Sigmoid colon (tissue), 6 donors: ENCODE measurements at regions not wholly inside any gene's neighbourhood (a gene's known extent, or its start where the extent isn't known, plus 50 kb on each side); places are given as distances from the start of the nearest gene placed in this dataset.

Experiments used
- DNase-seq: peaks from one replicate; pipeline ENCODE4 v3.0.0-alpha.2; 2019
- H3K27ac ChIP-seq, 4 donors: fragments of 200-600 bp; sonication (generic); one replicate each; pipeline ENCODE4 v1.5.1; 2016 to 2019; ENCODE audit warnings: mild to moderate bottlenecking in 1 of 4
- H3K27me3 ChIP-seq, 3 donors: fragments of 200-600 bp; sonication (generic); one replicate each; pipeline ENCODE4 v1.5.1; 2019; ENCODE audit warnings: mild to moderate bottlenecking in 1 of 3
- H3K36me3 ChIP-seq, 4 donors: fragments of 200-600 bp; sonication (generic); one replicate each; pipeline ENCODE4 v1.5.1; 2016 to 2019
- H3K4me1 ChIP-seq, 4 donors: fragments of 200-600 bp; sonication (generic); one replicate each; pipeline ENCODE4 v1.5.1; 2017 to 2019
- H3K4me3 ChIP-seq, 4 donors: fragments of 200-600 bp; sonication (generic); one replicate each; pipeline ENCODE4 v1.5.1; 2017 to 2019; ENCODE audit warnings: mild to moderate bottlenecking in 2 of 4, moderate library complexity in 1 of 4
- H3K9me3 ChIP-seq, 4 donors: fragments of 200-600 bp in 3 of 4; sonication (generic) in 3 of 4; one replicate each; pipeline versions ENCODE4 v1.5.1 to v1.6.1; 2013 to 2019
- EP300 ChIP-seq, 4 donors: sonication (generic); formaldehyde crosslinking; IDR thresholded peaks; one replicate each; pipeline ENCODE4 v1.6.1; 2017; ENCODE audit warnings: antibody characterized with exemption in 4 of 4
- POLR2A ChIP-seq, 2 donors: fragments of 450-650 bp; IDR thresholded peaks; one replicate each; pipeline ENCODE4 v1.6.1; 2016; ENCODE audit warnings: antibody characterized with exemption in 2 of 2, mild to moderate bottlenecking in 2 of 2, moderate library complexity in 2 of 2
- POLR2AphosphoS5 ChIP-seq, 4 donors: sonication (generic); formaldehyde crosslinking; IDR thresholded peaks; one replicate each; pipeline ENCODE4 v1.6.1; 2017; ENCODE audit warnings: antibody characterized with exemption in 4 of 4
- WGBS, 2 donors: extraction: QIAGEN DNeasy Blood & Tissue Kit; methylation state at CpG; one replicate each; pipeline ENCODE4 v1.1.7; 2013; 5-methylcytosine and 5-hydroxymethylcytosine counted together
- intact Hi-C: fragments of 100-400 bp; cut with DNase I; formaldehyde crosslinking; loops from one replicate; pipeline ENCODE4 v1.15.1; 2023
- TF ChIP-seq, protein P1 (sequence below), 4 experiments: fragments of 450-650 bp in 3 of 4; fragments of 200-600 bp in 1 of 4; IDR thresholded peaks; one replicate each; pipeline ENCODE4 v1.5.1; 2016 to 2019; ENCODE audit warnings: antibody characterized with exemption in 4 of 4, mild to moderate bottlenecking in 3 of 4, moderate library complexity in 2 of 4
- donor health status: healthy with polysubstance abuse.
- donor health status: healthy.

DNA sequence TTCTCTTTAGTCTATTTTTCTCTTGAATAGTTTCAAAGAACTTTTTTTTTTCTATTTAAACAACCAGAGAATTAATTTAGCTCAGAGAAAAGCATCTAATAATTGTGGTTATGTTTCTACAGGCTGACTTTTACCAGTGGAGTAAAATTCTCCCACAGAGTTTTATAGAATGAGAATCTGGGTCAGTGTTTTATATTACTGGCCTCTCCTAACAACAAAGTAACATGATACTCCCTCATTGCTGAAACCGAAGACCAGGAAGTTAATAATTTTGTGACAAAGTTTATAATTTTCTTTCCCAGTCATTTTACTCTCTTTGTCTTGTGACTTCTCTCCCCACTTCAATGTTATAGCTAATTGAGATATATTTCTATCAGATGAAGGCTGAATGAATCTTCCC lies 946.9 kb downstream of the EPHA3 start:
- WGBS, 2 donors: 14 to 51% methylated on average over 1 of the region's 1 CpG
- Histone ChIP-seq H3K27me3 (no peaks in the 10 kb centered on the region), H3K27ac (peak overlapping the region in 2 of 4 donors; percentile 17 to 38), H3K4me3 (no peak overlapping the region), H3K9me3 (no peaks in the 10 kb centered on the region), H3K36me3 (no peaks in the 10 kb centered on the region), H3K4me1 (peaks cover 0 to 42% (median 14%) of the 10 kb centered on the region in 4 donors)
- no peak for DNase-seq
- intact Hi-C loops: no loop called here
- TF ChIP-seq POLR2A (IDR thresholded peaks at IDR 0.05) (no peak), EP300 (IDR thresholded peaks at IDR 0.05) (no peak), POLR2AphosphoS5 (IDR thresholded peaks at IDR 0.05) (no peak)
- TF ChIP-seq, protein P1, sequence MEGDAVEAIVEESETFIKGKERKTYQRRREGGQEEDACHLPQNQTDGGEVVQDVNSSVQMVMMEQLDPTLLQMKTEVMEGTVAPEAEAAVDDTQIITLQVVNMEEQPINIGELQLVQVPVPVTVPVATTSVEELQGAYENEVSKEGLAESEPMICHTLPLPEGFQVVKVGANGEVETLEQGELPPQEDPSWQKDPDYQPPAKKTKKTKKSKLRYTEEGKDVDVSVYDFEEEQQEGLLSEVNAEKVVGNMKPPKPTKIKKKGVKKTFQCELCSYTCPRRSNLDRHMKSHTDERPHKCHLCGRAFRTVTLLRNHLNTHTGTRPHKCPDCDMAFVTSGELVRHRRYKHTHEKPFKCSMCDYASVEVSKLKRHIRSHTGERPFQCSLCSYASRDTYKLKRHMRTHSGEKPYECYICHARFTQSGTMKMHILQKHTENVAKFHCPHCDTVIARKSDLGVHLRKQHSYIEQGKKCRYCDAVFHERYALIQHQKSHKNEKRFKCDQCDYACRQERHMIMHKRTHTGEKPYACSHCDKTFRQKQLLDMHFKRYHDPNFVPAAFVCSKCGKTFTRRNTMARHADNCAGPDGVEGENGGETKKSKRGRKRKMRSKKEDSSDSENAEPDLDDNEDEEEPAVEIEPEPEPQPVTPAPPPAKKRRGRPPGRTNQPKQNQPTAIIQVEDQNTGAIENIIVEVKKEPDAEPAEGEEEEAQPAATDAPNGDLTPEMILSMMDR (IDR thresholded peaks at IDR 0.05): no peak

GRCh38 chr3:90055666-90056065 lies 948.2 kb downstream of the EPHA3 start:
- no peaks in the 10 kb centered on the region for H3K27me3 ChIP-seq
- no peak for TF ChIP-seq EP300 (IDR thresholded peaks at IDR 0.05)
- no peak for TF ChIP-seq POLR2AphosphoS5 (IDR thresholded peaks at IDR 0.05)
- H3K9me3 ChIP-seq: no peaks in the 10 kb centered on the region
- H3K36me3 ChIP-seq: no peaks in the 10 kb centered on the region
- intact Hi-C loops: no loop called here
- no peak for DNase-seq
- peaks cover 0 to 42% (median 14%) of the 10 kb centered on the region in 4 donors for H3K4me1 ChIP-seq
- no peak overlapping the region for H3K4me3 ChIP-seq
- no peak overlapping the region for H3K27ac ChIP-seq
- WGBS, 2 donors: 47 to 66% methylated on average over 2 of the region's 2 CpGs

GRCh38 chr3:90056281-90057032 lies 949.0 kb downstream of the EPHA3 start:
- Histone ChIP-seq H3K4me3 (no peak overlapping the region), H3K36me3 (no peaks in the 10 kb centered on the region), H3K9me3 (no peaks in the 10 kb centered on the region), H3K4me1 (peaks cover 0 to 42% (median 14%) of the 10 kb centered on the region in 4 donors), H3K27me3 (no peaks in the 10 kb centered on the region), H3K27ac (no peak overlapping the region)
- 75 to 78% methylated on average over 2 of the region's 2 CpGs for WGBS, 2 donors
- intact Hi-C loops: no loop called here
- TF ChIP-seq EP300 (IDR thresholded peaks at IDR 0.05): no peak
- TF ChIP-seq, protein P1 (IDR thresholded peaks at IDR 0.05): no peak
- no peak for TF ChIP-seq POLR2AphosphoS5 (IDR thresholded peaks at IDR 0.05)
- TF ChIP-seq POLR2A (IDR thresholded peaks at IDR 0.05): no peak
- no peak for DNase-seq

GRCh38 chr3:90062016-90062415 lies 954.6 kb downstream of the EPHA3 start:
- no peak for DNase-seq
- Histone ChIP-seq H3K27ac (no peak overlapping the region), H3K4me3 (no peak overlapping the region), H3K9me3 (no peaks in the 10 kb centered on the region), H3K4me1 (peaks cover 0 to 13% (median 0%) of the 10 kb centered on the region in 4 donors), H3K36me3 (no peaks in the 10 kb centered on the region), H3K27me3 (no peaks in the 10 kb centered on the region)
- intact Hi-C loops: no loop called here
- TF ChIP-seq, protein P1 (IDR thresholded peaks at IDR 0.05): no peak
- TF ChIP-seq POLR2AphosphoS5 (IDR thresholded peaks at IDR 0.05): no peak
- no peak for TF ChIP-seq EP300 (IDR thresholded peaks at IDR 0.05)
- no peak for TF ChIP-seq POLR2A (IDR thresholded peaks at IDR 0.05)

- H3K27me3 ChIP-seq: no peaks in the 10 kb centered on the region
- H3K4me1 ChIP-seq: peaks cover 0 to 13% (median 0%) of the 10 kb centered on the region in 4 donors
- no peaks in the 10 kb centered on the region for H3K36me3 ChIP-seq
- H3K27ac ChIP-seq: no peak overlapping the region
- no peak overlapping the region for H3K4me3 ChIP-seq
- no peaks in the 10 kb centered on the region for H3K9me3 ChIP-seq
- TF ChIP-seq POLR2A (IDR thresholded peaks at IDR 0.05) (no peak), EP300 (IDR thresholded peaks at IDR 0.05) (no peak), POLR2AphosphoS5 (IDR thresholded peaks at IDR 0.05) (no peak)
- TF ChIP-seq, protein P1 (IDR thresholded peaks at IDR 0.05): no peak
- DNase-seq: no peak
- WGBS, 2 donors: 74 to 82% methylated on average over 2 of the region's 2 CpGs
- intact Hi-C loops: no loop called here
Measured at GRCh38 chr3:90062631-90063200, 955.3 kb downstream of the EPHA3 start.
